A673 (cell line): ENCODE measurements at regions not wholly inside any gene's neighbourhood (a gene's known extent, or its start where the extent isn't known, plus 50 kb on each side); places are given as distances from the start of the nearest gene placed in this dataset.

Source experiments
- CTCF ChIP-seq: fragments of 300-800, 200-600 bp; sonication (generic); conservative IDR thresholded peaks from 2 replicates; pipeline ENCODE4 v1.5.1; 2017; ENCODE audit warnings: low read depth, mild to moderate bottlenecking, antibody characterized with exemption, low read length, moderate library complexity, mixed read lengths
- EZH2 ChIP-seq: fragments of 200-600 bp; sonication (generic); IDR thresholded peaks from 2 replicates; pipeline ENCODE4 v1.6.1; 2017; ENCODE audit warnings: borderline replicate concordance, low read depth, mild to moderate bottlenecking, mixed read lengths, antibody characterized with exemption, low read length; ENCODE audit not compliant: poor library complexity, severe bottlenecking

- TF ChIP-seq CTCF: no peak
- TF ChIP-seq EZH2: no peak
These were observed 445.8 kb upstream of the NXPH2 start for GRCh38 chr2:139225961-139226360.
